Activated CD4-positive, alpha-beta T cell treated with anti-CD3 and anti-CD28 coated beads for 4 hours (primary cell): ENCODE measurements at regions not wholly inside any gene's neighbourhood (a gene's known extent, or its start where the extent isn't known, plus 50 kb on each side); places are given as distances from the start of the nearest gene placed in this dataset.

Source experiments
- DNase-seq, 2 donors: peaks; one replicate each; pipeline ENCODE4 v3.0.0-alpha.2; 2020

GRCh38 chr17:73819440-73820395, 175.5 kb upstream of the SDK2 start:
- no peak for DNase-seq

- no peak for DNase-seq
These were observed 176.6 kb upstream of the SDK2 start for GRCh38 chr17:73820686-73821448.

- DNase-seq: no peak
These were observed 177.4 kb upstream of the SDK2 start for GRCh38 chr17:73821665-73822064.

GRCh38 chr17:73822371-73822770, 178.1 kb upstream of the SDK2 start:
- no peak for DNase-seq

- no peak for DNase-seq
These were observed 179.4 kb upstream of the SDK2 start for GRCh38 chr17:73823684-73824083.

GRCh38 chr17:73824321-73824720, 180.1 kb upstream of the SDK2 start:
- no peak for DNase-seq

GRCh38 chr17:73826181-73826871, 182.1 kb upstream of the SDK2 start:
- DNase-seq: no peak

- no peak for DNase-seq
These were observed 182.6 kb upstream of the SDK2 start for GRCh38 chr17:73826872-73827228.

- DNase-seq: peak in 1 of 2 donors; percentile 3
These were observed 183.5 kb upstream of the SDK2 start for GRCh38 chr17:73827627-73828291.

- no peak for DNase-seq
These were observed 185.5 kb upstream of the SDK2 start for GRCh38 chr17:73829676-73830280.

- DNase-seq: no peak
These were observed 187.5 kb upstream of the SDK2 start for GRCh38 chr17:73831699-73832098.

GRCh38 chr17:73833775-73834488, 189.7 kb upstream of the SDK2 start:
- no peak for DNase-seq

GRCh38 chr17:73834684-73835343, 190.6 kb upstream of the SDK2 start:
- DNase-seq: no peak

- no peak for DNase-seq
These were observed 191.4 kb upstream of the SDK2 start for GRCh38 chr17:73835605-73836004.

- no peak for DNase-seq
These were observed 194.6 kb upstream of the SDK2 start for GRCh38 chr17:73838815-73839214.

GRCh38 chr17:73840829-73841228, 196.6 kb upstream of the SDK2 start:
- DNase-seq: no peak

GRCh38 chr17:73841431-73842060, 197.3 kb upstream of the SDK2 start:
- peak in 1 of 2 donors; percentile 15 for DNase-seq

- DNase-seq: no peak
These were observed 203.7 kb upstream of the SDK2 start for GRCh38 chr17:73847952-73848351.

GRCh38 chr17:73850426-73850825, 206.2 kb upstream of the SDK2 start:
- no peak for DNase-seq

- no peak for DNase-seq
These were observed 206.8 kb upstream of the SDK2 start for GRCh38 chr17:73851091-73851490.

- no peak for DNase-seq
These were observed 207.7 kb upstream of the SDK2 start for GRCh38 chr17:73851921-73852320.
